Lower leg skin (tissue), 4 donors: ENCODE measurements at regions not wholly inside any gene's neighbourhood (a gene's known extent, or its start where the extent isn't known, plus 50 kb on each side); places are given as distances from the start of the nearest gene placed in this dataset.

ENCODE experiments used
- DNase-seq, 2 donors: peaks; one replicate each; pipeline ENCODE4 v3.0.0-alpha.2; 2019; ENCODE audit warnings: low spot score in 2 of 2
- H3K4me3 ChIP-seq: fragments of 200-600 bp; sonication (generic); 2 replicates; pipeline ENCODE4 v1.5.1; 2017; ENCODE audit warnings: mild to moderate bottlenecking, low read depth; ENCODE audit not compliant: poor library complexity, severe bottlenecking
- POLR2A ChIP-seq, 2 donors: fragments of 450-650 bp; IDR thresholded peaks; one replicate each; pipeline ENCODE4 v1.6.1; 2016 to 2017; ENCODE audit warnings: antibody characterized with exemption in 2 of 2, mild to moderate bottlenecking in 1 of 2, moderate library complexity in 1 of 2
- WGBS, 2 donors: methylation state at CpG; one replicate each; pipeline ENCODE4 v1.1.5; 2018; 5-methylcytosine and 5-hydroxymethylcytosine counted together
- intact Hi-C: fragments of 100-400 bp; cut with DNase I; formaldehyde crosslinking; loops from one replicate; pipeline ENCODE4 v1.15.0; 2023; ENCODE audit warnings: low total_unique reads
- TF ChIP-seq, protein P1 (sequence below), 3 donors: fragments of 450-650 bp; IDR thresholded peaks; one replicate each; pipeline ENCODE4 v1.5.1; 2016; ENCODE audit warnings: antibody characterized with exemption in 3 of 3, mild to moderate bottlenecking in 3 of 3, moderate library complexity in 2 of 3

DNA sequence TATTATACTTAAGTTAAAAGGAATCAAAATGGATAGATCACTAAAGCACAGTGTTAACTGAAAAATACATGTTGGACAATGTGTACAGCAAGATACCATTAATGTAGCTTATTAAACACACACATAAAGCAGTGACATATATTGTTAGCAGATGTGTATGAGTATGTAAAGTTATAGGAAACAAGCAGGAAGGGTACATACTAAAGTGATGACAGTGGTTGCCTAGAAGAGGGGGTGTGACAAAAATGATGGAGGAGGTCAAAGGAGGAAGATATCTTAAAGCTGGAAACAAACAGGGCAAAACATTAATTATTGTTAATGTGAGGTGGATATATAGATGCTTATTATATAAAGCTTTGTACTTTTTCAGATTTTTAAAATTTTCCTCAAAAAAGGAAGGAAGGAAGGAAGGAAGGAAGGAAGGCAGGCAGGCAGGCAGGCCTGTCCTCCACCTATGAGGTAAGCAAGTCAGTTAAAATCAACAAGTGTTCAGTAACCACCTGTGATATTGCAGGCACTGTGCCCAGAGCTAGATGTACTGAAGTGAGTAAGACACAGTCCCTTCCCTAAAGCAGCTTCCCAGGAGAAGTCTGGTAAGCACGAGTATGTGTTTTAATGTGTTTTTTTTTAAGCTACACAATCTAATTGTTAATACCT is 252.9 kb upstream of the NR5A2 start:
- H3K4me3 ChIP-seq = no peak overlapping the region
- no peak for TF ChIP-seq POLR2A (IDR thresholded peaks at IDR 0.05)
- TF ChIP-seq, protein P1, sequence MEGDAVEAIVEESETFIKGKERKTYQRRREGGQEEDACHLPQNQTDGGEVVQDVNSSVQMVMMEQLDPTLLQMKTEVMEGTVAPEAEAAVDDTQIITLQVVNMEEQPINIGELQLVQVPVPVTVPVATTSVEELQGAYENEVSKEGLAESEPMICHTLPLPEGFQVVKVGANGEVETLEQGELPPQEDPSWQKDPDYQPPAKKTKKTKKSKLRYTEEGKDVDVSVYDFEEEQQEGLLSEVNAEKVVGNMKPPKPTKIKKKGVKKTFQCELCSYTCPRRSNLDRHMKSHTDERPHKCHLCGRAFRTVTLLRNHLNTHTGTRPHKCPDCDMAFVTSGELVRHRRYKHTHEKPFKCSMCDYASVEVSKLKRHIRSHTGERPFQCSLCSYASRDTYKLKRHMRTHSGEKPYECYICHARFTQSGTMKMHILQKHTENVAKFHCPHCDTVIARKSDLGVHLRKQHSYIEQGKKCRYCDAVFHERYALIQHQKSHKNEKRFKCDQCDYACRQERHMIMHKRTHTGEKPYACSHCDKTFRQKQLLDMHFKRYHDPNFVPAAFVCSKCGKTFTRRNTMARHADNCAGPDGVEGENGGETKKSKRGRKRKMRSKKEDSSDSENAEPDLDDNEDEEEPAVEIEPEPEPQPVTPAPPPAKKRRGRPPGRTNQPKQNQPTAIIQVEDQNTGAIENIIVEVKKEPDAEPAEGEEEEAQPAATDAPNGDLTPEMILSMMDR (IDR thresholded peaks at IDR 0.05) = no peak
- no peak for DNase-seq
- WGBS, 2 donors = 8 to 22% methylated on average over 1 of the region's 1 CpG
- intact Hi-C loops = no loop called here

GRCh38 chr1:199776768-199777497 is 250.6 kb upstream of the NR5A2 start:
- no peak for DNase-seq
- TF ChIP-seq, protein P1 (IDR thresholded peaks at IDR 0.05) = no peak
- no peak for TF ChIP-seq POLR2A (IDR thresholded peaks at IDR 0.05)
- intact Hi-C loops = no loop called here
- no peak overlapping the region for H3K4me3 ChIP-seq
- 94% methylated on average over 1 of the region's 1 CpG for WGBS, 2 donors

DNA sequence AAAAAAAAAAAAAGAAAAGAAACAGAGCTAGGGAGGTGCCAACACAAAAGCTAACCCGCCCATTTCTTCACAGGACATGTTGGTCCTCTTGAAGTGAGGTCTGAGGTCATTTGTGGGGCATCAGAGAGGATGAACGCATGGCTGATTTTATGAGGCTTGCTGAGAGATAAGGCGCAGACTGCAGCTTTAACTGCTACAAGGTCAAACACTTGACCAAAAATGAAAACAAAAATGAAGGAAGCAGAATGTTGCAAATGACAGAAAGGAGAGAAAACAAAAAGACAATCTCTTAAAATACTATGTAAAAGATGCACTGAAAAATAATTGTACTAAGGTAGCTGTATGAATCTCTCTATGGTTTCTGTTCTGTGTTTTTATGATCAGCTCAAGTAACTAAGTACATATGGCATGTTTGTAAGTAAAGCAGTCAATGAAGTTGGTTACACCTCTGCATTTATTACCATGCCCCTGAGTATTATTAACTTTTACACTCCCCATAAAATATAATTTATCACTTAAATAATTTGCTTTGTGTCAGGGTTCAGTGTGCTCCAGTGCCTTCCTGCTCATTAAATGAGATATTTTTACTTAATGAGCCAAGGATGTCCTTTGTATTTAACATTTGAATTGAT is 249.1 kb upstream of the NR5A2 start:
- no peak for DNase-seq
- H3K4me3 ChIP-seq = no peak overlapping the region
- 62 to 63% methylated on average over 3 of the region's 3 CpGs for WGBS, 2 donors
- TF ChIP-seq, protein P1 (IDR thresholded peaks at IDR 0.05) = no peak
- no peak for TF ChIP-seq POLR2A (IDR thresholded peaks at IDR 0.05)
- intact Hi-C loops = no loop called here

DNA sequence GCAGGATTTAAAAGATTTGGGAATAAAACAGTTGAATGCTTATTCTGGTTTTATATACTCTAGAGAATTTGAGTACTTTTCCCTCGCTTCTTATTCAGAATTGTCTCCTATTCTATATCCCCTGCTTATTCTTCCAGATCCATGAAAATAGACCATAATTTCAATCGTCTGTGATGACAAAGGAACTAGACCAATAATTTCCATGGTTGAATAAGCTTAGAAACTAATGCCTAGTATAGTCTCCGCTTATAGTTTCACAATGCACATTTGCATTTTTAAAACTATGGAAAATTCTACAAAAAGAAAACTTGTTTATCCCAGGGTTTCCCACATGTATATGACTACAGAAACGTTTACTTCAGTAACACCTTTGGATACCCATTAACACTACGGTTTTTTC is 247.4 kb upstream of the NR5A2 start:
- no peak for TF ChIP-seq POLR2A (IDR thresholded peaks at IDR 0.05)
- TF ChIP-seq, protein P1 (IDR thresholded peaks at IDR 0.05) = no peak
- H3K4me3 ChIP-seq = no peak overlapping the region
- WGBS, 2 donors = 85 to 88% methylated on average over 5 of the region's 5 CpGs
- intact Hi-C loops = no loop called here
- no peak for DNase-seq

- intact Hi-C loops = no loop called here
- no peak for DNase-seq
- no peak overlapping the region for H3K4me3 ChIP-seq
- TF ChIP-seq, protein P1 (IDR thresholded peaks at IDR 0.05) = no peak
- TF ChIP-seq POLR2A (IDR thresholded peaks at IDR 0.05) = no peak
- WGBS, 2 donors = 92 to 94% methylated on average over 2 of the region's 2 CpGs
Observed at GRCh38 chr1:199780948-199781670, 246.4 kb upstream of the NR5A2 start.
